ENCODE measurements at regions not wholly inside any gene's neighbourhood (a gene's known extent, or its start where the extent isn't known, plus 50 kb on each side); places are given as distances from the start of the nearest gene placed in this dataset.

- DNase-seq, result no peak
Measured at GRCh38 chr10:85508159-85508558, 858.4 kb downstream of the GRID1 start.

GRCh38 chr10:85510682-85511081 is 855.9 kb downstream of the GRID1 start:
- DNase-seq, result no peak

- DNase-seq, result no peak
Measured at GRCh38 chr10:85513436-85513835, 853.2 kb downstream of the GRID1 start.

GRCh38 chr10:85515316-85515715 is 851.3 kb downstream of the GRID1 start:
- DNase-seq, result no peak

- DNase-seq, result no peak
Measured at GRCh38 chr10:85524001-85524666, 842.5 kb downstream of the GRID1 start.

- no peak for DNase-seq
Measured at GRCh38 chr10:85527616-85528317, 838.8 kb downstream of the GRID1 start.

GRCh38 chr10:85528318-85528652 is 838.3 kb downstream of the GRID1 start:
- DNase-seq, result no peak

GRCh38 chr10:85531706-85532105 is 834.9 kb downstream of the GRID1 start:
- no peak for DNase-seq

GRCh38 chr10:85532773-85533172 is 833.8 kb downstream of the GRID1 start:
- no peak for DNase-seq

GRCh38 chr10:85535926-85536325 is 830.7 kb downstream of the GRID1 start:
- no peak for DNase-seq

GRCh38 chr10:85537561-85537960 is 829.0 kb downstream of the GRID1 start:
- no peak for DNase-seq

- DNase-seq, result no peak
Measured at GRCh38 chr10:85538601-85539000, 828.0 kb downstream of the GRID1 start.

- DNase-seq, result no peak
Measured at GRCh38 chr10:85542152-85542551, 824.4 kb downstream of the GRID1 start.

- DNase-seq, result no peak
Measured at GRCh38 chr10:85542936-85543730, 823.5 kb downstream of the GRID1 start.

- DNase-seq, result no peak
Measured at GRCh38 chr10:85544956-85545355, 821.6 kb downstream of the GRID1 start.

- DNase-seq, result no peak
Measured at GRCh38 chr10:85545874-85546273, 820.7 kb downstream of the GRID1 start.

- no peak for DNase-seq
Measured at GRCh38 chr10:85547460-85548023, 819.1 kb downstream of the GRID1 start.

- DNase-seq, result peak; percentile 30
Measured at GRCh38 chr10:85548034-85548433, 818.6 kb downstream of the GRID1 start.

Measured in CD4-positive, alpha-beta T cell treated with Interleukin-6 for 4 hours (primary cell).